Right ventricle myocardium inferior (tissue), 1 donor: ENCODE measurements at regions not wholly inside any gene's neighbourhood (a gene's known extent, or its start where the extent isn't known, plus 50 kb on each side); places are given as distances from the start of the nearest gene placed in this dataset.

Experiments
- ATAC-seq: fragments of 200-7000 bp; cut with Tn5 transposase; one replicate; pipeline ENCODE4 v1.9.1; 2020; ENCODE audit warnings: mild to moderate bottlenecking, moderate library complexity
- DNase-seq: peaks from one replicate; pipeline ENCODE4 v3.0.0; 2021; ENCODE audit errors: missing footprints
- intact Hi-C: fragments of 100-400 bp; cut with DNase I; formaldehyde crosslinking; loops from one replicate; pipeline ENCODE4 v1.11.0; 2022
- donor health status: DM: no; HTN: yes; CAD: no; lungs with severe emphysema.

GRCh38 chr15:62598217-62598616 lies 433.1 kb upstream of the C2CD4B start:
- intact Hi-C loops: no loop called here
- DNase-seq: no peak
- no peak for ATAC-seq

GRCh38 chr15:62599791-62600777 lies 435.0 kb upstream of the C2CD4B start:
- no peak for DNase-seq
- intact Hi-C loops: no loop called here
- ATAC-seq: no peak

- ATAC-seq: no peak
- intact Hi-C loops: no loop called here
- DNase-seq: no peak
These were observed 436.9 kb upstream of the C2CD4B start for GRCh38 chr15:62601777-62602545.

- ATAC-seq (peak; percentile 15), DNase-seq (no peak)
- intact Hi-C loops: no loop called here
These were observed 438.7 kb upstream of the C2CD4B start for GRCh38 chr15:62603742-62604141.

GRCh38 chr15:62605282-62605681 lies 437.3 kb upstream of the TPM1 start:
- ATAC-seq: peak; percentile 67
- intact Hi-C loops: no loop called here
- no peak for DNase-seq

GRCh38 chr15:62606376-62607113 lies 436.0 kb upstream of the TPM1 start:
- intact Hi-C loops: no loop called here
- ATAC-seq: no peak
- DNase-seq: no peak

GRCh38 chr15:62607114-62607462 lies 435.5 kb upstream of the TPM1 start:
- intact Hi-C loops: no loop called here
- ATAC-seq (no peak), DNase-seq (no peak)

- no peak for DNase-seq
- intact Hi-C loops: no loop called here
- no peak for ATAC-seq
These were observed 434.9 kb upstream of the TPM1 start for GRCh38 chr15:62607643-62608042.

GRCh38 chr15:62608369-62608768 lies 434.2 kb upstream of the TPM1 start:
- no peak for ATAC-seq
- no peak for DNase-seq
- intact Hi-C loops: no loop called here

- ATAC-seq: peak; percentile 29
- no peak for DNase-seq
- intact Hi-C loops: no loop called here
These were observed 432.2 kb upstream of the TPM1 start for GRCh38 chr15:62610265-62610869.

GRCh38 chr15:62611002-62611401 lies 431.5 kb upstream of the TPM1 start:
- ATAC-seq: no peak
- intact Hi-C loops: no loop called here
- DNase-seq: no peak

- DNase-seq: no peak
- ATAC-seq: no peak
- intact Hi-C loops: no loop called here
These were observed 430.3 kb upstream of the TPM1 start for GRCh38 chr15:62612183-62612733.

- intact Hi-C loops: no loop called here
- ATAC-seq (no peak), DNase-seq (no peak)
These were observed 429.8 kb upstream of the TPM1 start for GRCh38 chr15:62612771-62613170.

GRCh38 chr15:62616746-62617145 lies 425.8 kb upstream of the TPM1 start:
- intact Hi-C loops: no loop called here
- ATAC-seq (peak; percentile 76), DNase-seq (no peak)

GRCh38 chr15:62617741-62618140 lies 424.8 kb upstream of the TPM1 start:
- DNase-seq: no peak
- no peak for ATAC-seq
- intact Hi-C loops: no loop called here

GRCh38 chr15:62618432-62618831 lies 424.1 kb upstream of the TPM1 start:
- intact Hi-C loops: no loop called here
- DNase-seq (no peak), ATAC-seq (no peak)

GRCh38 chr15:62618846-62619504 lies 423.6 kb upstream of the TPM1 start:
- intact Hi-C loops: no loop called here
- DNase-seq: no peak
- ATAC-seq: no peak

- DNase-seq: no peak
- ATAC-seq: no peak
- intact Hi-C loops: no loop called here
These were observed 423.0 kb upstream of the TPM1 start for GRCh38 chr15:62619526-62619925.
